ENCODE measurements at regions not wholly inside any gene's neighbourhood (a gene's known extent, or its start where the extent isn't known, plus 50 kb on each side); places are given as distances from the start of the nearest gene placed in this dataset.
"Not testable (repeated sequence)": the region's sequence is repeated elsewhere in the genome, so short reads cannot be mapped to it uniquely, and the experiment has no call there.

- DNase-seq (ENCODE audit: low spot score) = no peak
Measured at GRCh38 chr11:42974510-42975179, 337.2 kb upstream of the API5 start.

GRCh38 chr11:42975180-42975529 lies 336.6 kb upstream of the API5 start:
- no peak for DNase-seq (ENCODE audit: low spot score)

- no peak for DNase-seq (ENCODE audit: low spot score)
Measured at GRCh38 chr11:42976636-42977217, 335.1 kb upstream of the API5 start.

- no peak for DNase-seq (ENCODE audit: low spot score)
Measured at GRCh38 chr11:42992594-42992993, 319.2 kb upstream of the API5 start.

- DNase-seq (ENCODE audit: low spot score) = no peak
Measured at GRCh38 chr11:42996421-42997307, 315.1 kb upstream of the API5 start.

GRCh38 chr11:43004879-43005278 lies 306.9 kb upstream of the API5 start:
- DNase-seq (ENCODE audit: low spot score) = not testable (repeated sequence)

GRCh38 chr11:43010042-43010441 lies 301.8 kb upstream of the API5 start:
- DNase-seq (ENCODE audit: low spot score) = no peak

GRCh38 chr11:43012606-43013005 lies 299.2 kb upstream of the API5 start:
- DNase-seq (ENCODE audit: low spot score) = no peak

- DNase-seq (ENCODE audit: low spot score) = no peak
Measured at GRCh38 chr11:43021466-43021865, 290.3 kb upstream of the API5 start.

- DNase-seq (ENCODE audit: low spot score) = no peak
Measured at GRCh38 chr11:43034341-43034740, 277.5 kb upstream of the API5 start.

GRCh38 chr11:43035086-43035485 lies 276.7 kb upstream of the API5 start:
- no peak for DNase-seq (ENCODE audit: low spot score)

GRCh38 chr11:43053638-43054412 lies 258.0 kb upstream of the API5 start:
- no peak for DNase-seq (ENCODE audit: low spot score)

GRCh38 chr11:43067681-43068080 lies 244.1 kb upstream of the API5 start:
- DNase-seq (ENCODE audit: low spot score) = peak; percentile 31

GRCh38 chr11:43071338-43071737 lies 240.5 kb upstream of the API5 start:
- DNase-seq (ENCODE audit: low spot score) = no peak

GRCh38 chr11:43072096-43072495 lies 239.7 kb upstream of the API5 start:
- no peak for DNase-seq (ENCODE audit: low spot score)

GRCh38 chr11:43072911-43073310 lies 238.9 kb upstream of the API5 start:
- no peak for DNase-seq (ENCODE audit: low spot score)

GRCh38 chr11:43074810-43075209 lies 237.0 kb upstream of the API5 start:
- DNase-seq (ENCODE audit: low spot score) = no peak

- DNase-seq (ENCODE audit: low spot score) = no peak
Measured at GRCh38 chr11:43101113-43101512, 210.7 kb upstream of the API5 start.

GRCh38 chr11:43116071-43116470 lies 195.7 kb upstream of the API5 start:
- DNase-seq (ENCODE audit: low spot score) = no peak

- no peak for DNase-seq (ENCODE audit: low spot score)
Measured at GRCh38 chr11:43119275-43119970, 192.4 kb upstream of the API5 start.

GRCh38 chr11:43122546-43122945 lies 189.2 kb upstream of the API5 start:
- no peak for DNase-seq (ENCODE audit: low spot score)

GRCh38 chr11:43123443-43123842 lies 188.4 kb upstream of the API5 start:
- DNase-seq (ENCODE audit: low spot score) = no peak

All from H4 (cell line).